ENCODE measurements at regions not wholly inside any gene's neighbourhood (a gene's known extent, or its start where the extent isn't known, plus 50 kb on each side); places are given as distances from the start of the nearest gene placed in this dataset.

GRCh38 chr6:169096388-169096787 lies 157.3 kb downstream of the THBS2 start:
- Mint-ChIP-seq H3K27me3 (peaks cover 4% of the 10 kb centered on the region), H3K4me3 (no peak overlapping the region), H3K27ac (no peak overlapping the region), H3K9me3 (ENCODE audit: insufficient read depth) (no peaks in the 10 kb centered on the region), H3K4me1 (no peaks in the 10 kb centered on the region)
- CTCF ChIA-PET: no interaction called here
- WGBS (ENCODE audit: insufficient coverage): 93% methylated on average over 3 of the region's 5 CpGs
- Histone ChIP-seq H2AFZ (ENCODE audit: insufficient read depth, low read depth, low read length, poor library complexity, severe bottlenecking) (no peak overlapping the region), H3K9me3 (ENCODE audit: control extremely low read depth in 1 of 3, control insufficient read depth in 2 of 3, insufficient read depth in 1 of 3, low read length in 2 of 3) (peaks cover 0 to 16% (median 6%) of the 10 kb centered on the region in 3 donors), H3K36me3 (replicated peaks in 1 of 2; ENCODE audit: control extremely low read depth in 1 of 2, control insufficient read depth in 1 of 2, extremely low read depth in 1 of 2, insufficient read depth in 2 of 2, low read length in 1 of 2) (no peaks in the 10 kb centered on the region), H4K20me1 (ENCODE audit: control insufficient read depth, insufficient read depth, low read length, poor library complexity, severe bottlenecking) (no peaks in the 10 kb centered on the region), H3K4me3 (ENCODE audit: control extremely low read depth in 1 of 5, extremely low read depth in 1 of 5, insufficient read depth in 1 of 5, low read depth in 2 of 5, low read length in 4 of 5) (no peak overlapping the region), H3K79me2 (ENCODE audit: control insufficient read depth, insufficient read depth, low read length) (no peaks in the 10 kb centered on the region), H3K27ac (ENCODE audit: low read length in 2 of 2) (no peak overlapping the region), H3K4me1 (ENCODE audit: control insufficient read depth in 2 of 2, insufficient read depth in 2 of 2, low read length in 2 of 2) (no peaks in the 10 kb centered on the region), H3K27me3 (replicated peaks in 1 of 4; ENCODE audit: control extremely low read depth in 1 of 4, control insufficient read depth in 3 of 4, insufficient read depth in 4 of 4, low read length in 3 of 4) (peaks cover 0 to 2% (median 0%) of the 10 kb centered on the region in 4 experiments), H3K4me2 (replicated peaks; ENCODE audit: low read depth, low read length, poor library complexity, severe bottlenecking) (no peak overlapping the region), H3K9ac (ENCODE audit: low read length) (no peak overlapping the region)
- intact Hi-C loops (cut with micrococcal nuclease): no loop called here
- POLR2A ChIA-PET: no interaction called here
- TF ChIP-seq CTCF (IDR thresholded peaks at IDR 0.05) (no peak), EZH2 (IDR thresholded peaks at IDR 0.05; ENCODE audit: borderline replicate concordance, insufficient read depth, low read depth, low read length, poor library complexity, severe bottlenecking) (no peak)
- DNase-seq (no peak), ATAC-seq (ENCODE audit: low read depth) (no peak)

GRCh38 chr6:169095153-169095552 lies 158.5 kb downstream of the THBS2 start:
- DNase-seq (no peak), ATAC-seq (ENCODE audit: low read depth) (no peak)
- no peaks in the 10 kb centered on the region for H3K4me1 ChIP-seq (ENCODE audit: control insufficient read depth in 2 of 2, insufficient read depth in 2 of 2, low read length in 2 of 2)
- ChIA-PET CTCF (no interaction called here), POLR2A (no interaction called here)
- TF ChIP-seq EZH2 (IDR thresholded peaks at IDR 0.05; ENCODE audit: borderline replicate concordance, insufficient read depth, low read depth, low read length, poor library complexity, severe bottlenecking): no peak
- TF ChIP-seq CTCF (IDR thresholded peaks at IDR 0.05): no peak
- peaks cover 3% of the 10 kb centered on the region for H3K27me3 Mint-ChIP-seq
- H4K20me1 ChIP-seq (ENCODE audit: control insufficient read depth, insufficient read depth, low read length, poor library complexity, severe bottlenecking): no peaks in the 10 kb centered on the region
- H3K27ac Mint-ChIP-seq: no peak overlapping the region
- H2AFZ ChIP-seq (ENCODE audit: insufficient read depth, low read depth, low read length, poor library complexity, severe bottlenecking): no peak overlapping the region
- no peak overlapping the region for H3K4me2 ChIP-seq (replicated peaks; ENCODE audit: low read depth, low read length, poor library complexity, severe bottlenecking)
- no peaks in the 10 kb centered on the region for H3K36me3 ChIP-seq (replicated peaks in 1 of 2; ENCODE audit: control extremely low read depth in 1 of 2, control insufficient read depth in 1 of 2, extremely low read depth in 1 of 2, insufficient read depth in 2 of 2, low read length in 1 of 2)
- no peaks in the 10 kb centered on the region for H3K79me2 ChIP-seq (ENCODE audit: control insufficient read depth, insufficient read depth, low read length)
- intact Hi-C loops (cut with micrococcal nuclease): no loop called here
- no peak overlapping the region for H3K4me3 Mint-ChIP-seq
- H3K4me1 Mint-ChIP-seq: no peaks in the 10 kb centered on the region
- H3K27me3 ChIP-seq (replicated peaks in 1 of 4; ENCODE audit: control extremely low read depth in 1 of 4, control insufficient read depth in 3 of 4, insufficient read depth in 4 of 4, low read length in 3 of 4): peaks cover 0 to 2% (median 0%) of the 10 kb centered on the region in 4 experiments
- peaks cover 0 to 24% (median 16%) of the 10 kb centered on the region in 3 donors for H3K9me3 ChIP-seq (ENCODE audit: control extremely low read depth in 1 of 3, control insufficient read depth in 2 of 3, insufficient read depth in 1 of 3, low read length in 2 of 3)
- H3K9ac ChIP-seq (ENCODE audit: low read length): no peak overlapping the region
- WGBS (ENCODE audit: insufficient coverage): 74% methylated on average over 8 of the region's 12 CpGs
- H3K9me3 Mint-ChIP-seq (ENCODE audit: insufficient read depth): no peaks in the 10 kb centered on the region
- no peak overlapping the region for H3K4me3 ChIP-seq (ENCODE audit: control extremely low read depth in 1 of 5, extremely low read depth in 1 of 5, insufficient read depth in 1 of 5, low read depth in 2 of 5, low read length in 4 of 5)
- no peak overlapping the region for H3K27ac ChIP-seq (ENCODE audit: low read length in 2 of 2)

All from B cell (primary cell).